HK-2 (cell line): ENCODE measurements at regions not wholly inside any gene's neighbourhood (a gene's known extent, or its start where the extent isn't known, plus 50 kb on each side); places are given as distances from the start of the nearest gene placed in this dataset.

ENCODE experiments used
- DNase-seq: peaks from one replicate; pipeline ENCODE4 v3.0.0-alpha.2; 2018; ENCODE audit not compliant: unreplicated experiment

GRCh38 chr12:114986178-114986714 lies 302.3 kb upstream of the TBX3 start:
- no peak for DNase-seq

- no peak for DNase-seq
These were observed 300.7 kb upstream of the TBX3 start for GRCh38 chr12:114984634-114985061.

GRCh38 chr12:114982760-114983159 lies 298.8 kb upstream of the TBX3 start:
- no peak for DNase-seq

GRCh38 chr12:114981036-114981435 lies 297.1 kb upstream of the TBX3 start:
- no peak for DNase-seq

GRCh38 chr12:114976959-114977358 lies 293.0 kb upstream of the TBX3 start:
- no peak for DNase-seq

- DNase-seq = no peak
These were observed 292.4 kb upstream of the TBX3 start for GRCh38 chr12:114976372-114976771.

GRCh38 chr12:114975640-114976310 lies 291.8 kb upstream of the TBX3 start:
- DNase-seq = no peak

- no peak for DNase-seq
These were observed 291.1 kb upstream of the TBX3 start for GRCh38 chr12:114974826-114975639.

- DNase-seq = no peak
These were observed 290.4 kb upstream of the TBX3 start for GRCh38 chr12:114974333-114974732.

- DNase-seq = no peak
These were observed 284.8 kb upstream of the TBX3 start for GRCh38 chr12:114968727-114969126.

- no peak for DNase-seq
These were observed 283.2 kb upstream of the TBX3 start for GRCh38 chr12:114967151-114967550.

- DNase-seq = no peak
These were observed 280.9 kb upstream of the TBX3 start for GRCh38 chr12:114964841-114965240.

- no peak for DNase-seq
These were observed 279.9 kb upstream of the TBX3 start for GRCh38 chr12:114963846-114964245.

- no peak for DNase-seq
These were observed 277.5 kb upstream of the TBX3 start for GRCh38 chr12:114961491-114961890.

GRCh38 chr12:114958538-114958937 lies 274.6 kb upstream of the TBX3 start:
- DNase-seq = no peak

GRCh38 chr12:114957225-114957624 lies 273.2 kb upstream of the TBX3 start:
- no peak for DNase-seq

GRCh38 chr12:114955414-114956014 lies 271.5 kb upstream of the TBX3 start:
- DNase-seq = no peak

GRCh38 chr12:114954511-114955055 lies 270.6 kb upstream of the TBX3 start:
- DNase-seq = no peak

- DNase-seq = no peak
These were observed 268.7 kb upstream of the TBX3 start for GRCh38 chr12:114952573-114953271.

- no peak for DNase-seq
These were observed 265.3 kb upstream of the TBX3 start for GRCh38 chr12:114949058-114949820.

- DNase-seq = no peak
These were observed 261.4 kb upstream of the TBX3 start for GRCh38 chr12:114945351-114945750.
